ENCODE measurements at regions not wholly inside any gene's neighbourhood (a gene's known extent, or its start where the extent isn't known, plus 50 kb on each side); places are given as distances from the start of the nearest gene placed in this dataset.

DNA sequence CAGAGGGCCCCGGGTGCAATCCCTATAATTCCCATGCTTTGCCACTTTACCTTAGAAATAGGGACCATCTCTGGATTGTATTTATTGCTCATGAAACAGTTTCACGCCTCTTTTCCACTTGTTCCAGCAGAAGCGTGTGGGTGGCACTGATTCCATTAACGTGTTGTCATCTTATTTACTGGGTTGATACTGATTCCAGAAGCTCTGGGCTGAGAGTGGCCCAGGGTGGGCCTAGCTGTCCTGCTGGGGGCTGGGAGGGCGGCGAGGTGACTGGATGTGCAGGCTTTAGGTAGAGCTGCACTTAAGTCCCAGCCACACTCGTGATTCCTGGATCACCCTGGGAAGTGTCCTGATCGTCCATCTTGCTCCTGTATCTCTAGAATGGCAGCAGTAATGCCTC, 155.0 kb downstream of the TEX29 start:
- DNase-seq (ENCODE audit: low spot score), result no peak
- no peaks in the 10 kb centered on the region for H3K9me3 ChIP-seq (ENCODE audit: low read depth, low read length, poor library complexity, severe bottlenecking)
- no peaks in the 10 kb centered on the region for H3K36me3 ChIP-seq (ENCODE audit: insufficient read depth, low read length, poor library complexity, severe bottlenecking)
- ChIA-PET POLR2A (ENCODE audit: low non-redundant PET) (no interaction called here), CTCF (no interaction called here)
- no peak overlapping the region for H3K4me3 ChIP-seq (ENCODE audit: low read depth, low read length, poor library complexity, severe bottlenecking)
- BruUV-seq (replicated peaks), result no TSS peak
- peaks cover 7% of the 10 kb centered on the region for H3K27me3 ChIP-seq (replicated peaks; ENCODE audit: insufficient read depth, low read depth, low read length, poor library complexity)
- intact Hi-C loops (cut with micrococcal nuclease; ENCODE audit: unreplicated experiment), result loop anchor here (2.0 kb wide), 1 partner anchor 969 kb away; no protein-coding TSS in a partner anchor
- TF ChIP-seq EZH2 (IDR thresholded peaks at IDR 0.05; ENCODE audit: borderline replicate concordance, low read depth, low read length, poor library complexity, severe bottlenecking), result no peak
- no peak for TF ChIP-seq CTCF (conservative IDR thresholded peaks at IDR 0.05; ENCODE audit: low read depth, low read length)
- H3K27ac ChIP-seq (ENCODE audit: low read depth, low read length, poor library complexity, severe bottlenecking), result no peak overlapping the region
- H3K4me1 ChIP-seq (ENCODE audit: insufficient read depth, low read length, poor library complexity, severe bottlenecking), result no peaks in the 10 kb centered on the region

DNA sequence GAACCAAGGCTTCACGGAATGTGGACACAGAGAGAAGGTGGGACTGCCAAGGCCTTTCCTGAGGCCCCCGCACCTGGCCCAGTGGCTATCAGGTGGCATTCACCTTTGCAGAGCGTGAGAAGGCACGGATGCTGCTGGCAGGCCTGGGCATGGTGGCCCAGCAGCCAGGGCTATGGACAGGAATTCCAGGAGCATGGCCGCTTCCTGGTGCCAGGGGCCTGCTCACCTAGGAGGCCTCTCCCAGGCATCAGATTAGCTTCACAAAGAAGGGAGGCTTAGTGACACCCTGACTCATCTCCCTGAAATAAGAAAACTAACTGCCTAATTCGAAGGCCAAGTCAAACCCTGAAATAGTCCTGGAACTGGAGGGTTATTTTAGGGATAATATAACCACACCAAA, 155.8 kb downstream of the TEX29 start:
- TF ChIP-seq EZH2 (IDR thresholded peaks at IDR 0.05; ENCODE audit: borderline replicate concordance, low read depth, low read length, poor library complexity, severe bottlenecking), result no peak
- TF ChIP-seq CTCF (conservative IDR thresholded peaks at IDR 0.05; ENCODE audit: low read depth, low read length), result no peak
- ChIA-PET POLR2A (ENCODE audit: low non-redundant PET) (no interaction called here), CTCF (interaction anchor here (0.6 kb wide), 1 partner anchor 1464 kb away, joined by 3 read pairs; no protein-coding TSS in a partner anchor)
- intact Hi-C loops (cut with micrococcal nuclease; ENCODE audit: unreplicated experiment), result no loop called here
- Histone ChIP-seq H3K27me3 (replicated peaks; ENCODE audit: insufficient read depth, low read depth, low read length, poor library complexity) (peaks cover 7% of the 10 kb centered on the region), H3K27ac (ENCODE audit: low read depth, low read length, poor library complexity, severe bottlenecking) (no peak overlapping the region), H3K9me3 (ENCODE audit: low read depth, low read length, poor library complexity, severe bottlenecking) (no peaks in the 10 kb centered on the region), H3K4me1 (ENCODE audit: insufficient read depth, low read length, poor library complexity, severe bottlenecking) (no peaks in the 10 kb centered on the region), H3K36me3 (ENCODE audit: insufficient read depth, low read length, poor library complexity, severe bottlenecking) (no peaks in the 10 kb centered on the region), H3K4me3 (ENCODE audit: low read depth, low read length, poor library complexity, severe bottlenecking) (no peak overlapping the region)
- no peak for DNase-seq (ENCODE audit: low spot score)
- BruUV-seq (replicated peaks), result no TSS peak

GRCh38 chr13:111479412-111479811, 159.0 kb downstream of the TEX29 start:
- DNase-seq (ENCODE audit: low spot score), result no peak
- CTCF ChIA-PET, result no interaction called here
- TF ChIP-seq EZH2 (IDR thresholded peaks at IDR 0.05; ENCODE audit: borderline replicate concordance, low read depth, low read length, poor library complexity, severe bottlenecking) (no peak), CTCF (conservative IDR thresholded peaks at IDR 0.05; ENCODE audit: low read depth, low read length) (no peak)
- H3K27ac ChIP-seq (ENCODE audit: low read depth, low read length, poor library complexity, severe bottlenecking), result no peak overlapping the region
- POLR2A ChIA-PET (ENCODE audit: low non-redundant PET), result no interaction called here
- H3K4me3 ChIP-seq (ENCODE audit: low read depth, low read length, poor library complexity, severe bottlenecking), result no peak overlapping the region
- intact Hi-C loops (cut with micrococcal nuclease; ENCODE audit: unreplicated experiment), result no loop called here
- peaks cover 9% of the 10 kb centered on the region for H3K27me3 ChIP-seq (replicated peaks; ENCODE audit: insufficient read depth, low read depth, low read length, poor library complexity)
- no peaks in the 10 kb centered on the region for H3K9me3 ChIP-seq (ENCODE audit: low read depth, low read length, poor library complexity, severe bottlenecking)
- BruUV-seq (replicated peaks), result no TSS peak
- H3K36me3 ChIP-seq (ENCODE audit: insufficient read depth, low read length, poor library complexity, severe bottlenecking), result no peaks in the 10 kb centered on the region
- H3K4me1 ChIP-seq (ENCODE audit: insufficient read depth, low read length, poor library complexity, severe bottlenecking), result no peaks in the 10 kb centered on the region
